ENCODE measurements at regions not wholly inside any gene's neighbourhood (a gene's known extent, or its start where the extent isn't known, plus 50 kb on each side); places are given as distances from the start of the nearest gene placed in this dataset.

GRCh38 chr6:119672725-119673124, 323.2 kb upstream of the MAN1A1 start:
- Histone ChIP-seq H3K36me3 (ENCODE audit: control insufficient read depth in 2 of 2, insufficient read depth in 1 of 2, low read length in 2 of 2) (no peaks in the 10 kb centered on the region), H3K4me1 (ENCODE audit: control insufficient read depth, insufficient read depth, low read length) (no peaks in the 10 kb centered on the region), H3K9me3 (ENCODE audit: control insufficient read depth, insufficient read depth, low read depth, low read length) (no peaks in the 10 kb centered on the region), H3K4me3 (ENCODE audit: low read depth, low read length) (no peak overlapping the region), H3K27ac (ENCODE audit: extremely low read depth, low read depth, low read length) (no peak overlapping the region)
- CTCF ChIA-PET = interaction anchor here (1.1 kb wide), 1 partner anchor 45 kb away, joined by 3 read pairs; no protein-coding TSS in a partner anchor
- POLR2A ChIA-PET = no interaction called here
- TF ChIP-seq ZEB2 (tag by site-specific recombination; IDR thresholded peaks at IDR 0.05) (no peak), ZNF394 (tag by site-specific recombination; IDR thresholded peaks at IDR 0.05; ENCODE audit: borderline replicate concordance) (no peak), ZNF433 (tag by site-specific recombination; IDR thresholded peaks at IDR 0.05; ENCODE audit: low read depth) (no peak), SETDB1 (IDR thresholded peaks at IDR 0.05; ENCODE audit: insufficient read length, low read length) (no peak), ZNF10 (tag by site-specific recombination; IDR thresholded peaks at IDR 0.05) (no peak), ZNF266 (tag by site-specific recombination; IDR thresholded peaks at IDR 0.05; ENCODE audit: low read depth) (no peak), PRDM1 (tag by site-specific recombination; IDR thresholded peaks at IDR 0.05) (no peak), ZNF558 (tag by site-specific recombination; IDR thresholded peaks at IDR 0.05) (no peak), ZNF146 (tag by site-specific recombination; IDR thresholded peaks at IDR 0.05) (no peak), TSHZ1 (tag by site-specific recombination; IDR thresholded peaks at IDR 0.05; ENCODE audit: borderline replicate concordance) (no peak), ZNF26 (tag by site-specific recombination; IDR thresholded peaks at IDR 0.05) (no peak)

- no peak overlapping the region for H3K4me3 ChIP-seq (ENCODE audit: low read depth, low read length)
- no peaks in the 10 kb centered on the region for H3K36me3 ChIP-seq (ENCODE audit: control insufficient read depth in 2 of 2, insufficient read depth in 1 of 2, low read length in 2 of 2)
- POLR2A ChIA-PET = no interaction called here
- CTCF ChIA-PET = no interaction called here
- TF ChIP-seq ZNF114 (tag by site-specific recombination; IDR thresholded peaks at IDR 0.05) (no peak), TRIM28 (IDR thresholded peaks at IDR 0.05; ENCODE audit: borderline replicate concordance, low read length) (no peak), ZNF596 (tag by site-specific recombination; IDR thresholded peaks at IDR 0.05) (no peak), PATZ1 (tag by site-specific recombination; IDR thresholded peaks at IDR 0.05) (no peak), ZNF202 (tag by site-specific recombination; IDR thresholded peaks at IDR 0.05; ENCODE audit: borderline replicate concordance) (no peak), ZNF211 (tag by site-specific recombination; IDR thresholded peaks at IDR 0.05; ENCODE audit: low read depth) (no peak), ZNF560 (tag by site-specific recombination; IDR thresholded peaks at IDR 0.05; ENCODE audit: borderline replicate concordance) (no peak), ZNF660 (tag by site-specific recombination; IDR thresholded peaks at IDR 0.05) (no peak), ZNF341 (tag by site-specific recombination; IDR thresholded peaks at IDR 0.05; ENCODE audit: low read depth) (no peak), BCL6B (tag by site-specific recombination; IDR thresholded peaks at IDR 0.05) (no peak)
- H3K4me1 ChIP-seq (ENCODE audit: control insufficient read depth, insufficient read depth, low read length) = no peaks in the 10 kb centered on the region
- no peaks in the 10 kb centered on the region for H3K9me3 ChIP-seq (ENCODE audit: control insufficient read depth, insufficient read depth, low read depth, low read length)
- no peak overlapping the region for H3K27ac ChIP-seq (ENCODE audit: extremely low read depth, low read depth, low read length)
These were observed 321.5 kb upstream of the MAN1A1 start for GRCh38 chr6:119671105-119671504.

Measured in HEK293 (cell line).